Hindlimb muscle (tissue), 1 donor: ENCODE measurements at regions not wholly inside any gene's neighbourhood (a gene's known extent, or its start where the extent isn't known, plus 50 kb on each side); places are given as distances from the start of the nearest gene placed in this dataset.

Experiments used
- DNase-seq: peaks from one replicate; pipeline ENCODE4 v3.0.0-alpha.2; 2013

GRCh38 chr18:24837066-24837465 lies 376.6 kb downstream of the HRH4 start:
- DNase-seq: no peak

- no peak for DNase-seq
These were observed 379.6 kb downstream of the HRH4 start for GRCh38 chr18:24840051-24840450.

GRCh38 chr18:24840640-24841039 lies 380.2 kb downstream of the HRH4 start:
- DNase-seq: no peak

GRCh38 chr18:24841536-24841935 lies 381.1 kb downstream of the HRH4 start:
- no peak for DNase-seq

- no peak for DNase-seq
These were observed 382.7 kb downstream of the HRH4 start for GRCh38 chr18:24843123-24843522.

DNA sequence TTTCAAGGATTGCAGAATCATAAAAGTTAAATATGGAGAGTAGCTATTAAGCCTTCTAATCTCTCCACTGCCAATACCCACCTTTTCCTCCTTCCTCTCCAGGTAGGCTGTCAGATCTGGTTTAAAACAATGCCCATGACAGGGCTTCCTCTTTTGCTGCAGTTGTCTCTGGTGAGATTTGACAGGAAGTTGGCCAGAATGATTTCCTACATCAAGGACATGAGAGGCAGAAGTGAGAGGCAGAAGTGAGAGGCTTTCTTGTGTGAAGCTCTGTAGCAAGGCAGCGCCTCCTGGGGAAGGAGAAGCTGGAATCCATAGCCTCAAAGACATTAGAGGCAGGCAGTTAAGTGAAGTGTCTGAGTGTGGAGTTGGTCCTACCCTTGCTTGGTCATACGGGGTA lies 385.7 kb downstream of the HRH4 start:
- no peak for DNase-seq

- DNase-seq: no peak
These were observed 390.1 kb downstream of the HRH4 start for GRCh38 chr18:24850532-24850931.

GRCh38 chr18:24853076-24853475 lies 392.6 kb downstream of the HRH4 start:
- no peak for DNase-seq

DNA sequence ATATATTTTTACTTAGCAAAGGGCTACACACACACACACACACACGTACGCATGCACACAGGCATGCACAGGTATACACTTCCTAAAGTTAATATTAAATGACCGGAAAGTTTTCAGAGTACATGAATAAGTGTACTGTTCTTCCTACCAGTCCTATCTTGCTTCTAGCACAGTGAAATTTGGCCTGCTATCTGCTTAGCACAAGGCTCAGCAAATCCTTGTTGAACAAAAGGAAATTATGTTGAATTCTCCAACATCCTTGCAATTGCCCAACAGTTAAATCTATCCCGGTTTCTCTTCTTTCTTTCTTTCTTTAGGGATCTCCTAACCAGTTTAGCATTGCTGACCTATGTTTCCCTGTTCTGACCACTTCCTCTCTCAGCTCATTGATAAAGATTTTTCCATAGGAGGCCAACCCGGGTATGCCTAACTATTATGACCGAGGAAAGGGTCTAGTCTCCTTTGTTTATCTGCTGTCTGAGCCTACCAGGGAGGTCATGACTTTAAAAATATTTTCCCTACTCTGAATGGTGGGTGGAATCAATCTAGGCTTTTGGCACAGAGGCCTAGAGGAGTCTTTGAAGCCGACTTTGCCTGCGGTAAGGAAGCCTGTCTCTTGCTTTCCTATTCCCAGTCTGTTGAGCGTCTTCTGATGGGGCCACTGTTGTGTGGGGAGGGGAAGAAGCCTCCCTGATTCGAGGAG lies 400.7 kb downstream of the HRH4 start:
- DNase-seq: no peak

GRCh38 chr18:24862201-24862816 lies 401.9 kb downstream of the HRH4 start:
- no peak for DNase-seq

DNA sequence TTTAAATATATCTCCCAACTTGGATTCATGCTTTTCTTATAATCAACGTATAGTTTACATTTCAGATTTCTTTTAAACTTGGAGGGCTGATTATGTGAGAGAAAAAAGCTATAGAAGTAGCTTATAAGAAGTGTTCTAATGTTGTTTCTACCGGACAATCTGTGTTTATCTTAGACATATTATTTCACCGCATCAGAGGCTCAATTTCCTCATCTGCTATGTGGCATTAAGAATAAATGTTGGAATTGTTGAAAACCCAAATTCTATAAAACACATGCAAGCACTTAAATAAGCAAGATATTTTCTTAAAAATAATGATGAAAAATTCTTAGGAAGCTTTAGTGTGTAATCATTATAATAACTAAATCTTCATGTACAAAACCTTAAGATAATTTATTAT lies 407.9 kb downstream of the HRH4 start:
- DNase-seq: no peak

DNA sequence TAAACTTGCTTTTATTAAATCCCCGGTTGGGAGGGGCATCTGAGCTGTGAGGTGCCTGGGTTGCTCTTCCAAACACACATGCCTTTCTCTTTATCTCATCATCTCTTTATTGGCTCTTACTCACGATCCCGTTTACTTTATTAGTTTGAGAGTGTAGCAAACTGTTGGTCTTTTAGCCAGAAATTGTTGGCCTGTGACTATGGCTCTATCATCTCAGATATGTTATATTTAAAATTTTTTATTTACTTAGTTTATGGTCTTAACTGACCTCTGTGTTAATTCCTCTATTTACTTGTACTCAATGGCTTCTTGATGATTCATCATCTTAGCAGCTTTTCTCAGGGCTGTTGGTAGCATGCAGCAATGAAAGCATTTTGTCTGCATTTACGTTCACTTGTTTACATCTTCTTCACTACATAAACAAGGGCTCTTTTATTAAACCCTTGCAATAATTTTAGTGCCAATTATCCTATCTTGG lies 408.4 kb downstream of the HRH4 start:
- DNase-seq: no peak

DNA sequence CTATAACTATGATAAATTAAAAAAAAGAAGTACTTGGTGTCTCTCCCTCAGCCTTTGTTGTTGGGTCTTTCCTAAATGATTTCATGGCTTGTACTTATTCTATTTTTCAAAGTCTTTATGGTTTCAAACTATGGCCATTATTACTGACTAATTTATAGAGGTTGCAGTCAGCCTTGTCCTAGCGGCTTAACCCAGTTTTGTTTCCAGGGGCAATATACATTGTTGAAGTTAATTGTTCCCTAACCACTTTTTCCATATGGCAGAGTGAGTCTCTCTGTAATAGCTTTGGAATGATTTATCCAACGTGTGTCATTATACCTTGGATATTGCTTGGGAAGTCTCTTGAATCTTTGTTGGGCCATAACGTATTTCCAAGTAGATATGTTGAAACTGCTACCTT lies 408.8 kb downstream of the HRH4 start:
- no peak for DNase-seq

DNA sequence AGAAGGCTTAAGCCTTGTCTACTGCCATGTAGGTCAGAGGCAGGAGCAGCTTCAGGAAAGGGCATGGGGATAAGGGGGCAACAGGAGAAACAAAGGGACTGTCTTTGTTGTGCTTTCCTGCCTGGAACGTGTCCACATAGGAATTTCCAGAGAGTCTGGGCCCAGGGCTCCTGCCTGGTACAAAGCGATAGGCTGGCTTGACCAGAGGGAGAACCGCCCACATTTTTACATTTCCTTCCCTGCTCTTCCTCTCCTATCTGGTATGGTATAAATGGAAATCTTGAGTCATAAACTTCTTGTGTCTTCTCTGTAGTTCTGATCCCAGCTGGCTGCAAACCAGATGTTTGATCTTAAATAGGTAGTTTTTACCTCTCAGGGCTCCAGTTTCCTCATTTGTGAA lies 414.8 kb downstream of the HRH4 start:
- DNase-seq: no peak

- DNase-seq: no peak
These were observed 415.3 kb downstream of the HRH4 start for GRCh38 chr18:24875777-24876176.

GRCh38 chr18:24876266-24876665 lies 415.8 kb downstream of the HRH4 start:
- DNase-seq: no peak

DNA sequence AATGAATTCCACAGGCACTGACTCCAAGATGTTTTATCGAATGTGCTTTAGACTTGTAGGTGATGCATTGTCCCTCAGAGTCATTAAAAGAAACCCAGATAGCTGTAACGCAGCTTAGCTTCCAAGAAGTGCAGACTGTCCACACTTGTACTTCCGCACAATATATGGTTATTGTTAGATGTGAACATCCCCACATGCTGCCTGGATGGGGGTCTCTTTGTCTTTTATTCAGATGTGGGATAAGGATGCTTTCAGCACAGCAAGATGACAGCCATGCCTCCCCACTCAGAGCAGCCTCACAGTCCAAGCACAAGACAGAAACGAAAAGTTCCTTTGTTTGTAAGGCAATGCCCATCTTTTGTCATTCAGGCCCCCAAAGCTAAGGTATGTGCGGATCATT lies 416.6 kb downstream of the HRH4 start:
- DNase-seq: no peak

DNA sequence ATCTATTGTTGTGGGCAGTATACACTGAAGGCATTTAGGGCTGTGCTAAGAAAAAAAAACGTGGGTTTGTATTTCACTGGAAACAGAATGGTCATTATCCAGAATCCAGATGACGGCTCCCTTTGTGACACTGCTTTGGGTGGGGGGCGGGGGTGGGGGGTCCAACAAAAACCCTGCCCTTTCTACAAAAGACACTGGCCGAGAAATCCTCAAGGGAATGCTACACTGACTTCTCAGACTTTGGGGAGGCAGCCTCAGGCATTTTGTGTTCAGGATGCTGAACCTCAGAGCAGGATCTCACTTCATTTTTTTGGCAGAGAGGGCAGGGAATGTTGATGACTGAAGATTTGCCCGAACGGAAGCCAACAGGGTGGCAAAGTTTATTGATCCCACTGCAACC lies 417.1 kb downstream of the HRH4 start:
- no peak for DNase-seq

- DNase-seq: peak; percentile 59
These were observed 417.9 kb downstream of the HRH4 start for GRCh38 chr18:24878289-24878688.

GRCh38 chr18:24885276-24885675 lies 424.8 kb downstream of the HRH4 start:
- DNase-seq: no peak

GRCh38 chr18:24894880-24895279 lies 434.4 kb downstream of the HRH4 start:
- DNase-seq: no peak

GRCh38 chr18:24897461-24897860 lies 437.0 kb downstream of the HRH4 start:
- no peak for DNase-seq

- peak; percentile 54 for DNase-seq
These were observed 441.7 kb downstream of the ZNF521 start for GRCh38 chr18:24910221-24910620.

GRCh38 chr18:24913507-24914170 lies 438.3 kb downstream of the ZNF521 start:
- peak; percentile 32 for DNase-seq
